KOPT-K1 (cell line): ENCODE measurements at regions not wholly inside any gene's neighbourhood (a gene's known extent, or its start where the extent isn't known, plus 50 kb on each side); places are given as distances from the start of the nearest gene placed in this dataset.

ENCODE experiments used
- H3K27ac ChIP-seq: fragments of 200-600 bp; sonication (generic); 2 replicates; pipeline ENCODE4 v1.5.1; 2016; ENCODE audit warnings: antibody characterized with exemption, mild to moderate bottlenecking, low read depth, low read length; ENCODE audit not compliant: poor library complexity, severe bottlenecking
- H3K36me3 ChIP-seq: fragments of 200-600 bp; sonication (generic); 2 replicates; pipeline ENCODE4 v1.5.1; 2017; ENCODE audit warnings: antibody characterized with exemption, mild to moderate bottlenecking, low read length, moderate library complexity; ENCODE audit not compliant: insufficient read depth
- H3K9me3 ChIP-seq: fragments of 200-600 bp; sonication (generic); 2 replicates; pipeline ENCODE4 v1.5.1; 2017; ENCODE audit warnings: antibody characterized with exemption, low read length, mild to moderate bottlenecking; ENCODE audit not compliant: insufficient read depth, poor library complexity, severe bottlenecking

- Histone ChIP-seq H3K9me3 (no peaks in the 10 kb centered on the region), H3K27ac (no peak overlapping the region), H3K36me3 (no peaks in the 10 kb centered on the region)
Observed at GRCh38 chr10:71038091-71038633, 149.8 kb upstream of the PCBD1 start.

- H3K36me3 ChIP-seq, result no peaks in the 10 kb centered on the region
- no peaks in the 10 kb centered on the region for H3K9me3 ChIP-seq
- H3K27ac ChIP-seq, result no peak overlapping the region
Observed at GRCh38 chr10:71038921-71039320, 150.6 kb upstream of the PCBD1 start.

GRCh38 chr10:71039551-71039950 lies 151.2 kb upstream of the PCBD1 start:
- no peaks in the 10 kb centered on the region for H3K36me3 ChIP-seq
- H3K27ac ChIP-seq, result no peak overlapping the region
- no peaks in the 10 kb centered on the region for H3K9me3 ChIP-seq

- H3K27ac ChIP-seq, result no peak overlapping the region
Observed at GRCh38 chr10:71040343-71040742, 152.0 kb upstream of the PCBD1 start.

GRCh38 chr10:71040846-71041605 lies 152.7 kb upstream of the PCBD1 start:
- H3K9me3 ChIP-seq, result no peaks in the 10 kb centered on the region

More at GRCh38 chr10:71040343-71040742, 152.0 kb upstream of the PCBD1 start:
- Histone ChIP-seq H3K36me3 (no peaks in the 10 kb centered on the region), H3K9me3 (no peaks in the 10 kb centered on the region)

GRCh38 chr10:71042216-71042615 lies 153.9 kb upstream of the PCBD1 start:
- H3K27ac ChIP-seq, result no peak overlapping the region
- no peaks in the 10 kb centered on the region for H3K36me3 ChIP-seq
- H3K9me3 ChIP-seq, result no peaks in the 10 kb centered on the region

More at GRCh38 chr10:71040846-71041605, 152.7 kb upstream of the PCBD1 start:
- Histone ChIP-seq H3K36me3 (no peaks in the 10 kb centered on the region), H3K27ac (no peak overlapping the region)

- Histone ChIP-seq H3K9me3 (no peaks in the 10 kb centered on the region), H3K36me3 (no peaks in the 10 kb centered on the region), H3K27ac (no peak overlapping the region)
Observed at GRCh38 chr10:71042699-71043098, 154.3 kb upstream of the PCBD1 start.

GRCh38 chr10:71043858-71044257 lies 155.5 kb upstream of the PCBD1 start:
- Histone ChIP-seq H3K36me3 (no peaks in the 10 kb centered on the region), H3K27ac (no peak overlapping the region), H3K9me3 (no peaks in the 10 kb centered on the region)

- no peaks in the 10 kb centered on the region for H3K9me3 ChIP-seq
- no peak overlapping the region for H3K27ac ChIP-seq
Observed at GRCh38 chr10:71044720-71045119, 156.4 kb upstream of the PCBD1 start.

GRCh38 chr10:71045204-71045809 lies 156.9 kb upstream of the PCBD1 start:
- no peak overlapping the region for H3K27ac ChIP-seq
- H3K9me3 ChIP-seq, result no peaks in the 10 kb centered on the region
- no peaks in the 10 kb centered on the region for H3K36me3 ChIP-seq

More at GRCh38 chr10:71044720-71045119, 156.4 kb upstream of the PCBD1 start:
- H3K36me3 ChIP-seq, result no peaks in the 10 kb centered on the region

- Histone ChIP-seq H3K36me3 (no peaks in the 10 kb centered on the region), H3K27ac (no peak overlapping the region), H3K9me3 (no peaks in the 10 kb centered on the region)
Observed at GRCh38 chr10:71045936-71046335, 157.6 kb upstream of the PCBD1 start.

GRCh38 chr10:71046747-71047146 lies 158.4 kb upstream of the PCBD1 start:
- no peaks in the 10 kb centered on the region for H3K36me3 ChIP-seq
- H3K9me3 ChIP-seq, result no peaks in the 10 kb centered on the region
- no peak overlapping the region for H3K27ac ChIP-seq

- Histone ChIP-seq H3K36me3 (no peaks in the 10 kb centered on the region), H3K27ac (no peak overlapping the region), H3K9me3 (no peaks in the 10 kb centered on the region)
Observed at GRCh38 chr10:71048971-71049615, 160.7 kb upstream of the PCBD1 start.

GRCh38 chr10:71049994-71050393 lies 161.6 kb upstream of the PCBD1 start:
- H3K9me3 ChIP-seq, result no peaks in the 10 kb centered on the region
- H3K27ac ChIP-seq, result no peak overlapping the region
- no peaks in the 10 kb centered on the region for H3K36me3 ChIP-seq

- Histone ChIP-seq H3K36me3 (no peaks in the 10 kb centered on the region), H3K9me3 (no peaks in the 10 kb centered on the region), H3K27ac (no peak overlapping the region)
Observed at GRCh38 chr10:71052076-71052660, 160.2 kb upstream of the UNC5B start.
